ENCODE measurements at regions not wholly inside any gene's neighbourhood (a gene's known extent, or its start where the extent isn't known, plus 50 kb on each side); places are given as distances from the start of the nearest gene placed in this dataset.
"Not testable (repeated sequence)": the region's sequence is repeated elsewhere in the genome, so short reads cannot be mapped to it uniquely, and the experiment has no call there.

- not testable (repeated sequence) for DNase-seq (ENCODE audit: low read depth)
Measured at GRCh38 chr2:87486413-87486812, 261.5 kb upstream of the PLGLB2 start.

- not testable (repeated sequence) for DNase-seq (ENCODE audit: low read depth)
Measured at GRCh38 chr2:87488021-87488420, 259.9 kb upstream of the PLGLB2 start.

DNA sequence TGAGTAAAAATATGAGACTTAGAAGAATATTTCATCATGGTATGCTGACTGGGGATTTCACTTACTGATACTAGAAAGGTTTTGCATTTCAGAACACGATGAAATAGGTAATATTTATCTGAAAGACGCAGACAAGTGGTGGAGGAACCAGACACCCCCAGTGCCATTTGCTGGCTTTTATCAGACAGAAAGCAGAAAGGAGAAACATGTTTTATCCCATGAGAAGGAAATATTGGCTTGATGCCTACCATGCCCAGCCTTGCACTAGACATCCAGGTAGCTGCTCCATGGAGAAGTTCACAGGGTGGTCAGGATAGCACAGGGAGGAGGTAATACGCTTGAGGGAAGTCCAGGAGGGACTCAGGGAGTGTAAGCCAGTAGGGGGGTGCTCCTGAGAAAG lies 258.9 kb upstream of the PLGLB2 start:
- DNase-seq (ENCODE audit: low read depth), result not testable (repeated sequence)

GRCh38 chr2:87494846-87495245 lies 253.0 kb upstream of the PLGLB2 start:
- not testable (repeated sequence) for DNase-seq (ENCODE audit: low read depth)

GRCh38 chr2:87495455-87495854 lies 252.4 kb upstream of the PLGLB2 start:
- DNase-seq (ENCODE audit: low read depth), result not testable (repeated sequence)

- DNase-seq (ENCODE audit: low read depth), result not testable (repeated sequence)
Measured at GRCh38 chr2:87496036-87497006, 251.6 kb upstream of the PLGLB2 start.

DNA sequence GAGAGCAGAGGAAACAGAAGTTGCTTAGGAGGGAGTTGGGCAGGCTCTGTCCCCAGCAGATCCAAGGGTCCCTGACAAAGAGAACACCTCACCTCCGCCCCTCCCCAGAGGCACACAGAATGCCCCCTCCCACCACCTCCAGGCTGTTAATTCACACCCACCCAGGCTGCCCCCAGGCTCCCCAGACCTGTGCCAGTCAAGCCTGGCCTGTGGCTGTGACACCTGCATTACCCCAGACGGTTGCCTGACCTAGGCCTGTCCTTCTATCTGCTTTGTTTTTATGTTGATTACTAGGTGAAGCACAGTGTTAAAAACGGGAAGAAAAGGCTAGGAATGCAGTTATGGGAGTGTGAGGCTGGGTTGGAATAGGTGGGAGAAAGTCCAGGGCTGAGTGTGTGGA lies 250.8 kb upstream of the PLGLB2 start:
- DNase-seq (ENCODE audit: low read depth), result not testable (repeated sequence)

GRCh38 chr2:87497700-87498099 lies 250.2 kb upstream of the PLGLB2 start:
- not testable (repeated sequence) for DNase-seq (ENCODE audit: low read depth)

DNA sequence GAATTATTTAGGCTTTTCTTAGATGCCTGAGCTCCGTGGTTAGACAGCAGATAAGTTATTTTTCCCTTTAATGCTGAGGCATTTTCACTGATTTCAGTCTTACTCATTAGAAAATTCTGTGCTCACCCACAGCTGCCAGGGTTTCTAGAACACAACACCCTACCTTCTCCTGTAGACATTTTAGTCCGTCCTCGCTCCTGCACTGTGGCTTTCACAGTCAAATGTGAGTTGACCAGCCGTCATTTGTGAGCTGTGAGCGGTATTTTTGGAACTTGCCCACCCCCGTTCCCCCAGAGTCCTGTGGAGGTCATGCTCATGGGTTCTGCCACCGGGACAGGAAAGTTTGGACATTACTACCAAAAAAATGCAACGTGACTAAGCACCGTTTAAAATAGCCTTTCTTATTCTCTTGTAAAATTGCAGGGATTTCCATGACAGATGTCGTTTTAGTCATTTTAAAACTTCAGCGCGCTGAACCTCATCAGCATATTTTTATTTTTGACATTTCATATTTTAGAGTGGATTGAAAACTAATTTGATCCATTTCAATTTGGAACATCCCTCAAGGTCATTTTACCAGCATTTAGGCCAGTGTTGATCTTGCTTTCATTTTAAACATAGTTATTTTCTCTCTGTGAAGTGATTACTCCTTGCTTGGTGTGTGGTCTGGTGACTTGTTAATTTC lies 249.6 kb upstream of the PLGLB2 start:
- DNase-seq (ENCODE audit: low read depth), result not testable (repeated sequence)

GRCh38 chr2:87498854-87499238 lies 249.0 kb upstream of the PLGLB2 start:
- DNase-seq (ENCODE audit: low read depth), result not testable (repeated sequence)

- not testable (repeated sequence) for DNase-seq (ENCODE audit: low read depth)
Measured at GRCh38 chr2:87499860-87500259, 248.0 kb upstream of the PLGLB2 start.

GRCh38 chr2:87500421-87500820 lies 247.5 kb upstream of the PLGLB2 start:
- not testable (repeated sequence) for DNase-seq (ENCODE audit: low read depth)

- DNase-seq (ENCODE audit: low read depth), result not testable (repeated sequence)
Measured at GRCh38 chr2:87500951-87501350, 246.9 kb upstream of the PLGLB2 start.

DNA sequence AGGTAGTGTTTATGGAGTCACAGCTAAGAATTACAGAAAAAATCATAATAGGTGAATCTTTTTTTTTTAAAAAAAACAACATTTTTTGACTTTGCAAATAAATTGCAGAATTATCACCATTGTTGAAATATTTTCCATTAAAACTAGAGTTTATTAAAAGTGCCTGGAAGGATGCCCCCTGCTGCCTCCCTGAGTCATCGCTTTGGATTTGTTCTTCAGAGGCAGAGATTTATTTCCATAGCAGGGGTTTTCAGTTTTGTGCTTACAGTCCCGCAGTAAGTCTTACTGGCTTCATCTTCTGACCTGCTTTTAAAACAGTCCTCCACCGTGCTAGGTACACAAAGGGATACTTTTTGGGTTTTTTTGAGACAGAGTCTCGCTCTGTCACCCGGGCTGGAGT lies 244.9 kb upstream of the PLGLB2 start:
- DNase-seq (ENCODE audit: low read depth), result not testable (repeated sequence)

- not testable (repeated sequence) for DNase-seq (ENCODE audit: low read depth)
Measured at GRCh38 chr2:87505239-87505638, 242.6 kb upstream of the PLGLB2 start.

GRCh38 chr2:87505909-87506308 lies 242.0 kb upstream of the PLGLB2 start:
- DNase-seq (ENCODE audit: low read depth), result not testable (repeated sequence)

- DNase-seq (ENCODE audit: low read depth), result not testable (repeated sequence)
Measured at GRCh38 chr2:87507378-87508348, 240.2 kb upstream of the PLGLB2 start.

DNA sequence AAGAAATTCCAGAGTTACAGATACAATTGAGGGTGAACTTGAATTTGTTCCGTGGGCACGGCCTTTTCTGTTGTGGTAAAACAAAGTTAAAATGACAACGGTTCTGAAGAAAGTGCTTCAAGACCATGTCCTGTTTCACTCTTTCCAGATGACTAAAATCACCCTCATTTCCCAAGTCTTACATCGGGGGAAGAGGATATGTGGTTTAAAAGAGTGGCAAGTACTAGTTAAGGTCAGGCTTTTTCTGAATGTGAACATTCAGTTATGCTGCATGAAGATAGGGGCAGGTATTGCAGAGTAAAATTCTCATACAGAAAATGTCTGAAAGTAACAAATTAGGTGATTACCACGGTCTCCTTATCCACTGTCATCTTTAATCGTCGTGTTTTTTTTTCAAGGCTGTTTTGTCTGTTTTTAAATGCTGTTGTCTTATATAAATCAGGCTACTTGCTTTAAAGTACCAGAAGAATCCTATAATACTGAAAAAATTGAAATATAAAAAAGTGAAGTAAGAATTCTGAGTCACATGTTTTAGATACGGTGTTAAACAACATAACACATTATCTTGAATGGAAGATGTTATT lies 236.6 kb upstream of the PLGLB2 start:
- DNase-seq (ENCODE audit: low read depth), result not testable (repeated sequence)

- not testable (repeated sequence) for DNase-seq (ENCODE audit: low read depth)
Measured at GRCh38 chr2:87512864-87513530, 234.9 kb upstream of the PLGLB2 start.

DNA sequence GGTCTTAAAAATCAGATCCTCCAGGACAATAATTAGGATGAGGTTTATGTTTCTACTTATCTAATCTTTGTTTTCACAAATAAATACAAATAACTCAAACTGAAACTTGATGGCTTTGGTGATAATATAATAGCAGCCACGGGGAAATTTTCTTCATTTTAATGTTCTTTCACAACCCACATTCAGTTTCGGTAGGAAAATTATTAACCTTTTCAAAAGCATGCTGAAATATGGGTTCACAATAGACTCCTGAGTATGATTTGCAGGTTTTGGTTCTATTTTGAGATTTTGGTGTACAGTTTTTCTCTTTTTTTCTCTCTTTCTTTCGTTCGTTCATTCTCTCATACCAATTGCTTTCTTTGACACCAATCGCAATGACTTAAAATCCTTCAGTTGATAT lies 233.9 kb upstream of the PLGLB2 start:
- not testable (repeated sequence) for DNase-seq (ENCODE audit: low read depth)

GRCh38 chr2:87514515-87514914 lies 233.4 kb upstream of the PLGLB2 start:
- DNase-seq (ENCODE audit: low read depth), result not testable (repeated sequence)
